CD14-positive monocyte (primary cell): ENCODE measurements at regions not wholly inside any gene's neighbourhood (a gene's known extent, or its start where the extent isn't known, plus 50 kb on each side); places are given as distances from the start of the nearest gene placed in this dataset.
A peak's percentile ranks its signal among the peaks of the same experiment; 100 is the strongest.

Experiments
- DNase-seq, 3 donors: peaks; one replicate each; pipeline ENCODE4 v3.0.0-alpha.2; 2011 to 2022
- H2AFZ ChIP-seq: 2 replicates; pipeline ENCODE4 v1.6.0; 2012; ENCODE audit warnings: mild to moderate bottlenecking, low read depth, low read length, inconsistent platforms; ENCODE audit not compliant: insufficient read depth, poor library complexity, severe bottlenecking
- H3K27ac ChIP-seq, 2 donors: 1 replicate in 1 of 2; 2 replicates in 1 of 2; pipeline ENCODE4 v1.5.1; 2012 to 2013; ENCODE audit warnings: low read length in 2 of 2, control low read depth in 1 of 2, inconsistent platforms in 1 of 2, low read depth in 1 of 2, mild to moderate bottlenecking in 1 of 2
- H3K27me3 ChIP-seq, 2 donors: one replicate each; pipeline versions ENCODE4 v1.6.0 to v1.6.1; 2011 to 2013; ENCODE audit warnings: low read length in 2 of 2; ENCODE audit not compliant: control insufficient read depth in 2 of 2, insufficient read depth in 2 of 2
- H3K36me3 ChIP-seq, 2 donors: replicated peaks in 1 of 2; 1 replicate in 1 of 2; 2 replicates in 1 of 2; pipeline versions ENCODE4 v1.5.1 to v1.6.1; 2012 to 2013; ENCODE audit warnings: low read length in 2 of 2, control low read depth in 1 of 2, inconsistent platforms in 1 of 2, mild to moderate bottlenecking in 1 of 2; ENCODE audit not compliant: insufficient read depth in 2 of 2, control insufficient read depth in 1 of 2
- H3K4me1 ChIP-seq, 2 donors: 1 replicate in 1 of 2; 2 replicates in 1 of 2; pipeline versions ENCODE4 v1.5.1 to v1.6.1; 2012 to 2013; ENCODE audit warnings: low read length in 2 of 2, control low read depth in 1 of 2, inconsistent platforms in 1 of 2, mild to moderate bottlenecking in 1 of 2, moderate library complexity in 1 of 2; ENCODE audit not compliant: insufficient read depth in 2 of 2, control insufficient read depth in 1 of 2
- H3K4me2 ChIP-seq: replicated peaks from 2 replicates; pipeline ENCODE3; 2012; ENCODE audit warnings: low read length, moderate library complexity, mild to moderate bottlenecking; ENCODE audit not compliant: poor library complexity, severe bottlenecking; ENCODE audit errors: extremely low read depth
- H3K4me3 ChIP-seq, 3 experiments: fragments of 200-600 bp in 1 of 3; sonication (generic) in 1 of 3; replicated peaks in 1 of 3; 1 replicate in 2 of 3; 2 replicates in 1 of 3; pipeline ENCODE4 v1.5.1; 2011 to 2013; ENCODE audit warnings: low read length in 3 of 3, mild to moderate bottlenecking in 3 of 3, control low read depth in 2 of 3, low read depth in 2 of 3, inconsistent platforms in 1 of 3, moderate library complexity in 1 of 3
- H3K79me2 ChIP-seq: 2 replicates; pipeline ENCODE4 v1.6.0; 2012; ENCODE audit warnings: mild to moderate bottlenecking, control low read depth, inconsistent platforms, low read length, moderate library complexity; ENCODE audit not compliant: insufficient read depth
- H3K9ac ChIP-seq: 2 replicates; pipeline ENCODE4 v1.6.0; 2017; ENCODE audit warnings: low read length, mild to moderate bottlenecking; ENCODE audit not compliant: insufficient read depth, poor library complexity, severe bottlenecking
- H3K9me3 ChIP-seq, 2 donors: replicated peaks in 1 of 2; 1 replicate in 1 of 2; 2 replicates in 1 of 2; pipeline versions ENCODE4 v1.5.1 to v1.6.1; 2012 to 2013; ENCODE audit warnings: low read length in 2 of 2, control low read depth in 1 of 2; ENCODE audit not compliant: control insufficient read depth in 1 of 2, insufficient read depth in 1 of 2
- H4K20me1 ChIP-seq: 2 replicates; pipeline ENCODE4 v1.6.0; 2012; ENCODE audit warnings: mild to moderate bottlenecking, low read length, control low read depth, moderate library complexity; ENCODE audit not compliant: insufficient read depth
- H3K27ac Mint-ChIP-seq, 7 donors: one replicate each; pipeline ENCODE4 v1.8.0; 2020; ENCODE audit warnings: mild to moderate bottlenecking in 7 of 7, mixed read lengths in 7 of 7, moderate library complexity in 6 of 7, inconsistent platforms in 2 of 7
- H3K27me3 Mint-ChIP-seq, 3 donors: one replicate each; pipeline ENCODE4 v1.8.0; 2021 to 2022; ENCODE audit warnings: low read depth in 3 of 3, mild to moderate bottlenecking in 3 of 3, mixed read lengths in 3 of 3, moderate library complexity in 3 of 3, inconsistent platforms in 1 of 3
- H3K36me3 Mint-ChIP-seq, 2 donors: one replicate each; pipeline ENCODE4 v1.8.0; 2020; ENCODE audit warnings: mixed read lengths in 2 of 2, inconsistent platforms in 1 of 2, mild to moderate bottlenecking in 1 of 2
- H3K4me1 Mint-ChIP-seq: one replicate; pipeline ENCODE4 v1.8.0; 2020; ENCODE audit warnings: mild to moderate bottlenecking, mixed read lengths
- H3K4me3 Mint-ChIP-seq, 2 donors: one replicate each; pipeline ENCODE4 v1.8.0; 2020; ENCODE audit warnings: mild to moderate bottlenecking in 2 of 2, mixed read lengths in 2 of 2, moderate library complexity in 1 of 2
- H3K9me3 Mint-ChIP-seq, 7 donors: one replicate each; pipeline ENCODE4 v1.8.0; 2020 to 2022; ENCODE audit warnings: mixed read lengths in 7 of 7, mild to moderate bottlenecking in 6 of 7, moderate library complexity in 6 of 7, inconsistent platforms in 2 of 7
- WGBS: methylation state at CpG from one replicate; pipeline ENCODE4 v1.1.5; 2013; ENCODE audit warnings: missing lambda C conversion rate; ENCODE audit not compliant: insufficient coverage; 5-methylcytosine and 5-hydroxymethylcytosine counted together
- intact Hi-C, 2 donors: fragments of 100-400 bp; cut with micrococcal nuclease; formaldehyde crosslinking; loops; one replicate each; pipeline versions ENCODE4 v1.15.0 to v1.15.1; 2023
- TF ChIP-seq, protein P1 (sequence below): fragments of 200-600 bp; IDR thresholded peaks from one replicate; pipeline ENCODE4 v1.8.0; 2022; ENCODE audit warnings: antibody characterized with exemption, mild to moderate bottlenecking

GRCh38 chr6:81813305-81813704 lies 60.8 kb upstream of the TENT5A start:
- no peak overlapping the region for H3K9ac ChIP-seq
- Mint-ChIP-seq H3K27ac (peak overlapping the region in 4 of 7 donors; percentile 87 to 93 (median 90)), H3K36me3 (peaks cover 3% of the 10 kb centered on the region in 2 donors), H3K4me1 (peaks cover 69% of the 10 kb centered on the region), H3K4me3 (peak overlapping the region; percentile 79 to 91), H3K27me3 (no peaks in the 10 kb centered on the region), H3K9me3 (no peaks in the 10 kb centered on the region)
- DNase-seq = peak in 1 of 3 donors; percentile 8
- H4K20me1 ChIP-seq = no peaks in the 10 kb centered on the region
- peaks cover 66 to 75% of the 10 kb centered on the region in 2 donors for H3K4me1 ChIP-seq
- no peaks in the 10 kb centered on the region for H3K36me3 ChIP-seq
- no peaks in the 10 kb centered on the region for H3K27me3 ChIP-seq
- peaks cover 3% of the 10 kb centered on the region for H3K79me2 ChIP-seq
- peak overlapping the region in 1 of 2 donors; percentile 93 for H3K27ac ChIP-seq
- H3K4me2 ChIP-seq = peak overlapping the region; percentile 74
- TF ChIP-seq, protein P1, sequence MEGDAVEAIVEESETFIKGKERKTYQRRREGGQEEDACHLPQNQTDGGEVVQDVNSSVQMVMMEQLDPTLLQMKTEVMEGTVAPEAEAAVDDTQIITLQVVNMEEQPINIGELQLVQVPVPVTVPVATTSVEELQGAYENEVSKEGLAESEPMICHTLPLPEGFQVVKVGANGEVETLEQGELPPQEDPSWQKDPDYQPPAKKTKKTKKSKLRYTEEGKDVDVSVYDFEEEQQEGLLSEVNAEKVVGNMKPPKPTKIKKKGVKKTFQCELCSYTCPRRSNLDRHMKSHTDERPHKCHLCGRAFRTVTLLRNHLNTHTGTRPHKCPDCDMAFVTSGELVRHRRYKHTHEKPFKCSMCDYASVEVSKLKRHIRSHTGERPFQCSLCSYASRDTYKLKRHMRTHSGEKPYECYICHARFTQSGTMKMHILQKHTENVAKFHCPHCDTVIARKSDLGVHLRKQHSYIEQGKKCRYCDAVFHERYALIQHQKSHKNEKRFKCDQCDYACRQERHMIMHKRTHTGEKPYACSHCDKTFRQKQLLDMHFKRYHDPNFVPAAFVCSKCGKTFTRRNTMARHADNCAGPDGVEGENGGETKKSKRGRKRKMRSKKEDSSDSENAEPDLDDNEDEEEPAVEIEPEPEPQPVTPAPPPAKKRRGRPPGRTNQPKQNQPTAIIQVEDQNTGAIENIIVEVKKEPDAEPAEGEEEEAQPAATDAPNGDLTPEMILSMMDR = no peak
- intact Hi-C loops = loop anchor here (5.0 to 10.0 kb wide), 2 partner anchors 59 to 61 kb away; partner anchors contain the start of gene TENT5A (in 2 of the 2)
- H3K4me3 ChIP-seq = peak overlapping the region in 1 of 3 experiments; percentile 72
- H2AFZ ChIP-seq = no peak overlapping the region
- no peaks in the 10 kb centered on the region for H3K9me3 ChIP-seq

DNA sequence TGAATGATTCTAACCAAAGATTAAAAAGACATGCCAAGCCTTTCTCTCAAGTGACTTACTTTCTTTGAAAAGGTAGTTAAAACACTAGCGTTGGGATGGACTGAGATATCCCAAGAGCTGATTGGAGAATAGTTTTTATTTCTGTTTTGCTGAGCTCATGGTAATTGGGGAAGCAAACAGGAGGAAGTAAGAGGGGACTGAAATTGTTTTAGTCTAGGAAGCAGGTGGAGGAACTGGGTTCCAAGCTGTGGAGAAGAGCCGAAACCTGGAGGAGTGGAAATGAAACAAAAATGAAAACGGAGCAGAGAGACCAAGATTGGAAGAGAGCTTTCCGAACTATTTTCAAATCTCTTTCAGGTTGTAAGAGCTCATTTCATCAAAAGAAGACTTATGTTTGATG lies 59.9 kb upstream of the TENT5A start:
- intact Hi-C loops = loop anchor here (5.0 to 10.0 kb wide), 2 partner anchors 58 to 60 kb away; partner anchors contain the start of gene TENT5A (in 2 of the 2)
- H3K27ac ChIP-seq = peak overlapping the region; percentile 24 to 93
- H4K20me1 ChIP-seq = no peaks in the 10 kb centered on the region
- DNase-seq = peak; percentile 41 to 72 (median 67)
- H3K36me3 ChIP-seq = no peaks in the 10 kb centered on the region
- H3K27me3 Mint-ChIP-seq = no peaks in the 10 kb centered on the region
- H3K4me3 ChIP-seq = peak overlapping the region; percentile 29 to 84 (median 72)
- H3K4me1 Mint-ChIP-seq = peaks cover 71% of the 10 kb centered on the region
- TF ChIP-seq, protein P1 = no peak
- no peaks in the 10 kb centered on the region for H3K9me3 ChIP-seq
- H3K79me2 ChIP-seq = peaks cover 3% of the 10 kb centered on the region
- no peaks in the 10 kb centered on the region for H3K9me3 Mint-ChIP-seq
- WGBS = 0% methylated on average over 1 of the region's 4 CpGs
- peak overlapping the region; percentile 79 to 91 for H3K4me3 Mint-ChIP-seq
- peak overlapping the region; percentile 81 to 93 (median 90) for H3K27ac Mint-ChIP-seq
- H3K4me1 ChIP-seq = peaks cover 69 to 80% of the 10 kb centered on the region in 2 donors
- peaks cover 3% of the 10 kb centered on the region in 2 donors for H3K36me3 Mint-ChIP-seq
- H3K9ac ChIP-seq = no peak overlapping the region
- H3K4me2 ChIP-seq = peak overlapping the region; percentile 74
- peak overlapping the region; percentile 12 for H2AFZ ChIP-seq
- H3K27me3 ChIP-seq = no peaks in the 10 kb centered on the region
